Dedifferentiated amniotic fluid mesenchymal stem cell (primary cell): ENCODE measurements at regions not wholly inside any gene's neighbourhood (a gene's known extent, or its start where the extent isn't known, plus 50 kb on each side); places are given as distances from the start of the nearest gene placed in this dataset.

Source experiments
- DNase-seq: peaks from one replicate; pipeline ENCODE4 v3.0.0-alpha.2; 2016; ENCODE audit errors: extremely low spot score

DNA sequence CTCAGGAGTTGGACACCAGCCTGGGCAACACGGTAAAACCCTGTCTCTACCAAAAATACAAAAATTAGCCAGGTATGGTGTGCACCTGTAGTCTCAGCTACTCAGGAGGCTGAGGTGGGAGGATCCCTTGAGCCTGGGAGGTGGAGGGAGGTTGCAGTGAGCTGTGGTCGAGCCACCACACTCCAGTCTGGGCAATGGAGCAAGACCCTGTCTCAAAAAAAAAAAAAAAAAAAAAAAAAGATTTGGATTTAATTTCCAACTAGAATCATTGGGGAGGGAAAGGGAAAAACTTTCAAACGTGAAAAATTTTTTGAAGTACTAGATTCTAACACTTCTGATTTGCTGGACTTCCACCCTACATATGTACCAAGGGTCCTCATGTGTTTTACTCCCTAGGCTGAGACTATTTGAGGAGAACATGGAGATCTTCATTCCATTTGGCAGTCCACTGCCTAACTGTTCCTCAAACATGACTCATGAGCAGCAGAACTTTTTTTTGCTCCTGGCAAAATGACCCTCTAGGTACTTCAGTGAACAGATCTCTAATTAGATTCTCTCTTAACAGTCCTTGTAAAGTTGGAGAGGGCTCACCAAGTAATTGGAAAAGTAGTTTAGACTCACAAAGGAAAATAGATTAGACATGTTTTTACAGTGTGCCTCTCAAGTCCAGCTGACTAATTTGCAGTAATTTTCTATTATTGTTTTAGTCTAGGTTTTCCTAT, 267.6 kb downstream of the METTL4 start:
- peak; percentile 22 for DNase-seq

DNA sequence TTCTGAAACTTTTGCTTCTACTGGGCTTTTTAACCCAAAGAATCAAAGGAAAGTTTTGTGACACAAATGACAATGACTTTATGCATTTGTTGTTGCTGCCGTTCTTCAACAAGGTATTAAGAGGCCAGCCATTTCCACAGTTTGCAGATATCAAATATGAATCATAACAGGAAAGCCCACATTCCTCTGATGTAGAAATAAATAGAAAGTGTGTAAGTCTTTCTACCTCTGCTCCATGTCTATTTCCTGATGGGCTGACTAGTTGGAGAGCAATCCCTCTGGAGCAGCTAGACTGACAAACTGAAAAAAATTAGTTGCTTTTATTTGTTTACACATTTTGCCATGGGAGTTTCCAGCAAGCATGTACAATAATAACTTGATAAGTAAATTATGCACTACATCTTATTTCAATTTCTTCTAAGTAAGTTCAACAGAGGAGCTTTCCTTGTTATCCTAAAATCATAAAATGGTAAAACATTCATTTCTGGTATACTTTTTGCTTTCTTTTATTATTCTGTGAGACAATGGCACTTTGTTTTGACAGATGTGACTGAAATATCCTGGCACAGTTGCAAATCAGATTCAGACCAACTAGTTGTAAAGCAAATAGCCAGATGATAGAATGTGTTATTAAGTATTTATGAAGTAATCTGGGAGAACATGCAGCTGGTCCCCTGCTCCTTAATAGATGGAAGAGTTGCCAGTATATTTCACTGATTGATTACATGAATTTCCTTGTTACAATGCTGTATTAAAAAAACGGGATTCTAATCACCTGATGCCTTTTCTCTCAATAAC, 266.7 kb downstream of the METTL4 start:
- DNase-seq: no peak

DNA sequence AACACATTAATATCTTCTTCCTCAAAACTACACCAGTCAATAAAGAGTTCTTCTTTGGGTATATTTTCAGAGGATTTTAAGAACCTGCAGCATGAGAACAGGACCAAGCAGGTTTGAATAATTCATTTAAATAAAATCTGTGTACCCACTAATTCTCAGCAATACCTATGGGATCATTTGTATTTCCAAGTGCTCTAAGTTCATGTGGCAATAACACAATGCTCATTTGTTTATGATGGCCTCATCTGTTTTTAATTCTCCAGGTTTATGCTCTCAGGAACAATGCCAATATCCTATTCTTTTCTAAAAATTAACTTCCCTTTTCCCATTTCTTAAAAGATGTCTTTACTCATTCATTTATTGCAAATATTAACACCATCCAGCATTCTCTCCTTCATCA, 264.7 kb downstream of the METTL4 start:
- DNase-seq: no peak

DNA sequence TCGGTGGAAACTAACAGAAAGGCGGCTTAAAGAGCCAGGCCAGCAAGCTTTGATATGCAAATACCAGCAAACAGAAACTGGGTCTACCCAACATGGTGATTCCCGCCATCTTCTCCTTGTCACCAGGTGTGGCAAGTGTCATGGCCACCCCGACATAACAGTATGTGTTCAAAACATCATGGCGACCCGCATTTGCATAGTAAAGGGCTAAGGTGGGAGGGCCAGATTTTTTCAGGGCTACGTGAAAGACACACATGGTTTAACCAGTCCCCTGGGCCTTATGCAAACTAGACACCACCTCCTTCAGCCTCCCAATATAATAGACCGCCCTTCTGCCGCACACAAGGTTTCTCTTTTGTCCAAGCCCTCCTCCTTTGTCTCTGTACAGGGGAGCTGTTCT, 260.4 kb downstream of the METTL4 start:
- no peak for DNase-seq

DNA sequence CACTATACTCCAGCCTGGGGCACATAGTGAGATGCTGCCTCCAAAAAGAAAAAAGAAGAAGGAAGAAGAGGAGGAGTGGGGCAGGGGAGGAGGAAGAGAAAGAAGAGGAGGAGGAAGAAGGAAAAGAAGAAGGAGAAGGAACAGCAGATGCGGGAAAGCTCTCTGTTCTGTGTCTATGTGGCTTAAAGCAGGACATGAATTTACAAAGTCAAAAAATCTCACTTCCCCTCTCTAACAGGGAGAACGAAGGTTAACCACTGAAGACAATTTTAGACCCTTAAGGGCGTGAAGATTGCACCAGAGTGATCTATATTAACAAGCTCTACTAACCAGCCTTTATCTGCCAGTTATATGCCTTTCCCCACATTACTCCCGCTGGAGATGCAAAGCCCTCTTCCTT, 258.9 kb downstream of the METTL4 start:
- no peak for DNase-seq

DNA sequence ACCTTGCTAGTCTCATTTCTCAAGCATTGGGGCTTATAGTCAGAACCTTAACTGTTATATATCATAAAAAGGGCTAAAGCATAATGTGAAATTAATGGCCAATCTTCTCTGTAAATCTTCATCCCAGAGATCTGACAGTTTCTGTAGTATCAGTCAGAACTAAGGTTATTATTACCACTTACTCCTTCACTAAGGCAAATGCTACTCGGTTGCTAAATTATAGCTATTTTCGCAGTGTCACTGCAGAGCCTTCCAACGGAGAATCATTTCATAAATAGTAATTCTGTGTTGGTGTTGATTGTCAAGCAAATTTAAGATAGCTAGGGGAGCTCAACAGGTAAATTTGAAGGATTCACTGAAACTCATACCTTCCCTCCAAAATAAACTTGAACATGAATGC, 258.0 kb downstream of the METTL4 start:
- no peak for DNase-seq

DNA sequence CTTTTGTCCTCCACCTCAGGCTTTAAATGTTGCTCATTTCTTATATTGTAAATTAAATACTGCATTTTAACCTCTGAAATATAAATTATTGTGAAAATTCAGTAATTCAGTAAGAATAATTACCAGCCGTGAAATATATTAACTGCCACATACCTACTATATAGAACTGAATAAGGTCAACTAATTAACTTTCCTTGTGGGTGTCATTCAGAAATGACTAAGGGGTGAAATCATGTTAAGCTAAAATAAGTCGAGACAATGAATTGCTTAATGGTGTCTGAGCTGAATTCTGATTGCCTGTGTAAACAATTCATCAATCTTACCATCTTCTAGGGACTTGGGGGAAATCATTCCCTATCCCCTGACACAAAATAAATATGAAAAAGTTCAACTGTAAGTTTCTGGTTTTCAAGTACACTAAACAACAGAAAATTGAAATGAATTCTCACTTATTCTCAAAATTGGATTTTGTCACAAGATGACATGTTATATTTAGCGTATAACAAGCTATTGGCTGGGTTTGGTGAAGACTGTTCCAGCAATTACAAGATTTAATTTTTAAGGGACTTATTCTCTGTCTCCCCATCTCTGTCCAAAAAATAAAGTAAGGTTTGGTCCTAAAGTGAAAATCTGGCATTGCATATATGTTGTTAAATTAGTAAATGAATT, 255.1 kb downstream of the METTL4 start:
- no peak for DNase-seq

DNA sequence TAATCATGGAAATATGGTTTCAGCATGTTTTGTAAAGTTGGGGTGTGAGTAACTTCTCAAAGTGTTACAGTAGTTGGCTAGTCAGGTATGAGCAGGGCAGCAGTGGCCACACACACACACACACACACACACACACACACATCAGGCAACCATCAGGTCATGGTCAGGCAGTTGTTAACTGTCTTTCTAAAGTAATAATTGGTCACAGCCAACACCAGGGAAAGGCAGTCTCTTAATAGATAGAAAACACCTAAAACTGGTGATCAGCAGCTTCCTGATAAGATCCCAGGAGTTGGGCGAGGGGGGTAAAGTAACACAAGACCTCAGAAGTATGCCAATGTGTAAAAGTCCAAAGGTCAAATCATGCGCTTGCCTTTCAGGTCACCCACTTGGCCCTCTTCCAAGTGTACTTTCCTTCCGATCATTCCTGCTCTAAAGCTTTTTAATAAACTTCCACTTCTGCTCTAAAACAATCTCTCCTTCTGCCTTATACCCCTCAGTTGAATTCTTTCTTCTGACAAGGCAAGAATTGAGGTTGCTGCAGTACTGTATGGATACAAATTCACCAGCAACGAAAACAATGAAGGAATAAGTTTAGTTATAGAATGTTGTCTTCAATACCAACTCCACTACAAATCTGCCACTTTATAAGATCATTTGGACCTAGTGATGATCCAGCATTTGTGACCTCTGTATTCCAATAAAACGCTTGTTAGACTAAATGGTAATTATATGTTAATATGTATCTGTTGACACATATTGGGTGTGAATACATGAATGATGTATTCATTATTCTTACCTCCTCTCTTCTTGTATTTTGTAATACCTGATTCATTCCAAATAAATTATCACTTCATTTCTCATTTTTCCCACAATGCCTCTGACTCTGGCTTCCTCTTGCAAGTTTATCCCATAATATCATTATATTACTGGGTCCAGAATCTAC, 254.3 kb downstream of the METTL4 start:
- DNase-seq: no peak

DNA sequence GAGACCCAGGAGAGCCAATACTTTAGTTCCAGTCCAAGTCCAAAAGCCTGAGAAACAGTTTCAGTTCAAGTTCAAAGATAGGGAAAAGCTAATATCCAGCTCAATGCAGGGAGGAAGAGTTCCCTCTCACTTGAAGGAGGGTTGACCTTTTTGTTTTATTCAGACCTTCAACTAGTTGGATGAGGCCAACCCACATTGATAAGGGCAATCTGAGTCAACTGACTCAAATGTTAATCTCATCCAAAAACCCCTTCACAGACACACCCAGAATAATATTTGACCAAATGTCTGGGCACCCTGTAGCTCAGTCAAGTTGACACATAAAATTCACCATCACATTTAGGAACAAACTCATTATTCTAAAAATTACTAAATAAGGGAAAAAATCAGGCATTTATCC, 246.8 kb downstream of the METTL4 start:
- DNase-seq: no peak

DNA sequence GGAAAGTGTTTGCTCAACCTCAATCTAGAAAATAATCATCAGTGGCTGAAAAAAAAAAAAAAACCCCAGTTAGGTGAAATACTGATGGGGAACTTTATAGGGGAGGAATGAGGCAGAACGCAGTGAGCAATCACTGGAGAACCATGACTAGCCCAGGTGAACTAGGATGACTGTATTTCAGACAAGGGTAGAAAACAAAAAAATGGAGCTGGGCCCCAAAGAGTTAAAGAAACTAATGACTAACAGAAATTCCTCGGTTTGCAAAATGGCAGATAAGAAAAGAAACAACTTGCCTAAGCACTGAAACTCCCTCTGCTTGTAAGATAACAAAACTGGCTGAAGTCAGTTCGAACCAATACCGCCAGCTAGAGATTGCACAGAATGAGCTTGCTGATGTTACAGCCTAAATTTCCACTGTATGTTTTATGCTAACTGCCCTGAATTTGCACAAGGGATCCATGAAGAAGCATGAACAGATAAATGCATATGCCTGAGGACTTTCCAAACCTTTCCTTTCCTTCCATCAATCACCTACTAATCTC, 245.9 kb downstream of the METTL4 start:
- DNase-seq: no peak

DNA sequence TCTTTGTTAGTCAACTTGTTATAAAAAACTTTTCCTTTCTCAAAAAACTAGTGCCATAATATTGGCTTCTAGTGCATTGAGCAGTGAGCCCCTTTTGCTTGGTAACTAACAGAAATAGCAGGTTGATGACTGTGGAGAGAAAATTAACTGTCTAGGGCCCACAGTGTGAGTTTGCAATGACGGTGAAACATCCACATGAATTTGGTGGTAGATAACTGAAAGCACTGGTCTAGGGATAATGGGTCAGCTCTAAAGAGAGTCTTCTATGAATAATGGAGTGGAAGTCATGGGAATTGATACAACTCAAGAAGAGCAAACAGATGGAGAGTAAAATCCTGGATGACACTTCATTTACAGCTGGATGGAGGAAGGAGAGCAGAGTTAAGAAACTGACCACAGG, 245.4 kb downstream of the METTL4 start:
- no peak for DNase-seq

DNA sequence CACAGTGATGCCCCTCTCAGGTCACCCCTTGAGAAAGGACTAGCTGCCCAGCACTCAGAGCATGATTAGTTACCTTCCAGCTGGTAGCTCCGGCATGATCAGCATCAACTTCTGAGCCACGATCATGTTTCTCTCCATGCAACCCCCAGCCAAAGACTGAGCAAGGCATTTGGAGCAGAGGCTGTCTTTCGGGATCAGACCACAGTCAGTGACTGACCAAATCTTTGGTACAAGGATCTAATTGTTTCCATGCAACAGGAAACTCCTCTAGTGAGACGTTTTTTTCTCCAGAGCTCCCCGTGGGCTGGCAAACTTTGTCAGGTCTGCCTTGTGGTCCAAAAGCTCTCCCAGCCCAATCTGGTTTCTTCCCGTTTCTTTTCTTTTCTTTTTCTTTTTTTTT, 244.3 kb downstream of the METTL4 start:
- DNase-seq: no peak

DNA sequence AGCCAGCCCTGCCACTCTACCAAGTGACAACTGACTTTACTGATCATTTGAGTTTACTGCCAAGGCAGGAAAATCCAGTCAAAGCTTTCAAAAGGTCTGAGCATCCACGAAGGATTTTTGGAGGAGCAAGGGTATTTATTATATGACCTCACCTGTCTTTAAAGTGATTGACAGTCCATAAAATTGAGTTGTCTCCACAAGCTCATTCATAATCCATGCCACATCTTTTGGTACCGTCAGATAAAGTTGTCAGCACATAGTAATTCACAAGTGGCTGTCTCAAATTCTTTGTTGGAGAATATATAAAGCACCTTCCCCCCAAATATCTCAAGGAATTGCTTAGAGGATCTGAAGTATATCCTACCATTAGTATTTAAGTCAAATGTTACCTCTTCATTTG, 240.5 kb downstream of the METTL4 start:
- no peak for DNase-seq

DNA sequence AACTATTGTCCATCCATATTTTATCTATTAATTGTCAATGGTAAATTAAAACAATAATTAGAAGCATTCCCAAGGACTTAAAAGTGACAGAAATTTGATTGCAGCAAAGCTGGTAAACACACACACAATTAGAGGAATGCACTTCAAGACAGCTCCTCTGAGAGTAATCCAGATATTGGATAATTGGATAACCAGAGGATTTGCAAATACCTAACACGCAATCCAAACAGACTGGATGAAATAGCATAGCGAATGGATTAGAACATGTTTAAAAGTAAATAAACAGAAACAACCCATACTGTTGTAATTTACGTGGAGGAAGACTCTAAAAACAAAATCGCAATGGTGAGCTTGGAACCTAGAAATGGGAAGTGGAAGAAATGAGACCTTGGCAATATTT, 239.8 kb downstream of the METTL4 start:
- peak; percentile 28 for DNase-seq

DNA sequence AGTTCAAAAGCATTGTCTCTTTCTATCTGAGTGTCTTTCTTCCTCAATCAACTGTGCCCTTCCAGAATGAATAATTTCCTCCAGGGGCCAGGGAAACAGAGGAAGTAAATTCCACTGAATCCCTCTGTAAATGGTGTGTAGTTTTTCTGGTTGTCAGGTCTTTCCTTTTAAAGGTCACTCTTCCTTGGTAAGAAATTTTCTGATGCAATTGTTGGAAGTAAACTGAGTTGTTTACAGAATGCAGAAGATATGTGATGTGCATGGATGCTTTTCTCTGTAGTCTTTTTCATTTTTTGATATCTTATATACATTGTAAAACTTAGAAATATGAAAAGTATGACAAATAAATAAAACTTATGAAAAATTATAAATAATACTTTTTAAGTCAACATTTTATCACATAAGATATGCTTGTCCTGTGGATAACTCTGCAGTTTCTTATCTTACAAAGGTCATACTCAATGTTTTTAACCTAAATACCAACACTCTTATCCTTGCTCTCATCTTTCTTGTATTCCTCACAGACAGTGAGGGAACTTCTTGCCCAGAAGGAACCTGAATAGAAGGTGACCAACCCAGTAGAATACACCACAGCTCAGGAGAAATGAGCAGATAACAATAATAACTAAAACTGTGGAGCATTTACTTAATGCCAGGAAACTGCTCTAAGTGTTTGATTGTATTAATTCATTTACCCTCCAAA, 234.5 kb downstream of the METTL4 start:
- DNase-seq: peak; percentile 31

DNA sequence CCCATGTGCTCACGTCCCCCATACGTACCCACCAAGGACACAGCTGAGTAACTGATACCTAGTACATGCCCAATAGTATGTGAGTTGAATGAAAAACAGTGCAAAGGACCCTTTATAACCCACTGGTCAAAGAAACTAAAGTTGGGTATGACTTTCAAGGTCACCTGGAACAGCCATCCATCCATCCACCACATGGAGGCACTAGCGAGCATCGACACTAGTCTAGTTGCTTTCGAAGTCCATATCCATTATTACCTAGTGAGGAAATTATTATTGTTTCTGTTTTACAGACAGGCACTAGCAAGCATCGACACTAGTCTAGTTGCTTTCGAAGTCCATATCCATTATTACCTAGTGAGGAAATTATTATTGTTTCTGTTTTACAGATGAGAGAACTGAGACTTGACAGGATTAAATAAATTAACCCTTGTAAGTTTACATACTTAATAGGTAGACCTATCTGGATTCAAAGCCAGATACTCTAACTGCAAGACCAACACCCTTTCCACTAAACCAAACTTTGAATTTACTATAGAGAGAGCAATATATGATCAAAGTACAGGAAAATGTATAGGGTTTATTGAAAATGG, 233.7 kb downstream of the METTL4 start:
- no peak for DNase-seq

DNA sequence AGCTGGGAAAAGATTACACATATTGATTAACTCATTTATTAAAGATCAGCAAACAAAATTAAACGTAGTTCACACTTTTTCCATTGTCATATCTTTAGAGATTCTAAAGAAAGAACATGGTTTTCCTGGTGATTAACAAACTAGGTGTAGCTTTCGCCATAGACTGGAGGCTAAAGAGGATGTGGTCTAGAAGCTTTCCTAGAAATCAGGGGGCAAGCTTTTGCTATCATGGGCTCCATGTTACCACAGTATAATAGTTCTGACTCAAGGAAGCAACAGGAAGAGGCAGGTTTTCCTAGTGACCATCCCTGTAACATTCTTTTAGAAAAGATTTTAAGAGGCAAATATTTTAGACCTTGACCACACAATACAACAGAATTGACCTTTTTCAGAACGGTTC, 232.7 kb downstream of the METTL4 start:
- DNase-seq: no peak

DNA sequence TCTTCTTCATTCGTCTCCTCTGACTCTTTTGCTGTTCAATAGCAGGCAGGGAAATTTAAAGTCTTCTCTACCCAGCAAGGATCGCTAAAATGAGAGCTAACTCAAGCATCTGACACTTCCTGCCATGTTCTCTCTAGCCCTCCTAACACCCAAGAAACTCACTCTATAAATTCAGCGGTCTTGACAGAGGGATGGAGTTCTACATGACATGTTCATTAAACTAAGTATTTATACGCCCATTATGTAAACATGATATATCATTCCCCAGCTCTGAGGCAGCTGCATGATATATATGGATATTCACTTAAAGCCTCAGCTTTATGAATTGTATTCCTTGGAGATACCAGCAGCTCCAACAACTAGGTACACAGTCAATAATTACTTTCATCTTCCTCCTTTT, 231.0 kb downstream of the METTL4 start:
- no peak for DNase-seq

DNA sequence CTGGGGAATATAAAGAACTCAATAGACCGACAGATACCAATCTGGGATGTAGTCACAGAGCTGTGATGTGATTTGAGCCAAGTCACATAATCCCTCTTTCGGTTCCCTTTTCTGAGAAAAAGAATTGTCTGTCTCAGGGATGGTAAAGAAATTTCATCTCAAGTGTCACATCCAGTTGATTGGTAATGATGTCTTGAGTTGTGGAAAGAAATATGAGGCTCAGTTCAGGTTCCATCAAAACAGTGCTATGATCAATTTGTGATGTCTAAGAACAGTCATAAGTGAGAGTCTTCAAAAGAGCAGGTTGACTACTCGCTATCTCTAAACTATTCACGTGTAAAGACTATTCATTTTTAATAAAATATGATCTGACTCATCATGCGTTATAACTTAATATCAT, 223.3 kb downstream of the METTL4 start:
- DNase-seq: no peak

DNA sequence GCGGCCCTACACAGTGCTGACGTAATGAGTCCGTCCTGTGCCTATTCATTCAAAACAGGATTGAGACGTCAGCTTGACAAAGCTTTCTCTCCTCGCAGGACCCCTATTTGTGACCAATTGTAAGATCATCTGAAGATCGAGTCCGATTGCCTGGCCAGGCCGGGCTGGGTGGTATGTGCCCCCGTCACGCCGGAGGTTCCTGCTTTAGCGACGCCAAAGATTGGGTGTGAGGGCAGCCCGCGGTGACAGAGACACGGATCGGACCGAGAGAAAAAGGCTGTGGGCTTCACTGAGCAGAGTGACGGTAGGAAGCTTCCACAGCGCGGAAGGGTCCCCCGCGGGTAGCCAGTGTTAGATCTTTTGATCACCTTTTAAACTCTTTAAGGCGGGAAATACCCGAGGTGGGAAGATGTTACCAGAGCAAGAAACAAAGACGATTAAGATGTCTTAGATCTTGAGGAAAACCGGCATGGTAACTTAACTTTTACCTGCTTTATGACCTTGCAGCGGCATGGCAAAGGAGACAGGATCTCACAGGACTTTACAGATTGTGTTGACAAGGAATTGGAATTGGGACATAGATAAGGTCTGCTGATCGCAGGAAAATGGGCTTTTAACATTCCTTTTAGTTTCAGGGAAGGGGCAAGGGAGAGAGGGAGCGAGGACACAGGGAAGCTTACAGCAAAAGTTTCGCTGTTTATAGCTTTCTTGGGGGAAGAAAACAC, 220.0 kb downstream of the METTL4 start:
- no peak for DNase-seq
